HepG2 (cell line): ENCODE measurements at regions not wholly inside any gene's neighbourhood (a gene's known extent, or its start where the extent isn't known, plus 50 kb on each side); places are given as distances from the start of the nearest gene placed in this dataset.

ENCODE experiments used
- ATAC-seq: fragments of 200-7000 bp; cut with Tn5 transposase; 3 replicates; pipeline ENCODE4 v1.9.1; 2020; ENCODE audit warnings: mild to moderate bottlenecking, moderate library complexity
- BruUV-seq: library from RNA; stranded (reverse); fragments of 400-500 nt; replicated peaks from 2 replicates; lab custom pipeline; 2021; lab: Mats Ljungman, UMichigan
- CTCF ChIA-PET: fragments of 300-600 bp; formaldehyde crosslinking; extraction: SDS; loops from one replicate; lab custom pipeline; 2021; ENCODE audit warnings: low total read pairs, inconsistent platforms, low intra/inter-chr PET ratio; lab: Yijun Ruan, JAX
- POLR2A ChIA-PET: fragments of 350-600 bp; sonication (Branson Sonifier 250); formaldehyde crosslinking; loops from one replicate; lab custom pipeline; 2020; ENCODE audit warnings: antibody characterized with exemption, inconsistent platforms; lab: Yijun Ruan, JAX
- DNase-seq: peaks from one replicate; pipeline ENCODE4 v3.0.0-alpha.2; 2015; ENCODE audit warnings: low spot score
- FAIRE-seq: peaks from 3 replicates; lab custom pipeline; 2011; peaks lifted over from hg19 to GRCh38; lab: Jason Lieb, UNC
- H2AFZ ChIP-seq: one replicate; pipeline ENCODE4 v1.6.1; 2011; ENCODE audit warnings: low read length, inconsistent platforms
- H3K27ac ChIP-seq: fragments of 300-600 bp; 3 replicates; pipeline ENCODE4 v1.8.0; 2011; ENCODE audit warnings: mixed run types, mild to moderate bottlenecking, mixed read lengths, low read length, inconsistent platforms; ENCODE audit not compliant: insufficient read depth; ENCODE audit errors: extremely low read length
- H3K27me3 ChIP-seq, 2 experiments: fragments of 200-600 bp in 1 of 2; 2 replicates in 1 of 2; 3 replicates in 1 of 2; pipeline versions ENCODE4 v1.6.0 to v1.8.0; 2011; ENCODE audit warnings: low read length in 2 of 2, mild to moderate bottlenecking in 2 of 2, moderate library complexity in 2 of 2, inconsistent platforms in 1 of 2; ENCODE audit not compliant: insufficient read depth in 2 of 2, control insufficient read depth in 1 of 2
- H3K36me3 ChIP-seq, 2 experiments: fragments of 200-600 bp in 1 of 2; replicated peaks in 1 of 2; 2 replicates in 1 of 2; 3 replicates in 1 of 2; pipeline versions ENCODE4 v1.5.1 to v1.8.0; 2011; ENCODE audit warnings: low read length in 2 of 2, inconsistent platforms in 1 of 2; ENCODE audit not compliant: insufficient read depth in 2 of 2, control insufficient read depth in 1 of 2
- H3K4me1 ChIP-seq: 2 replicates; pipeline ENCODE4 v1.5.1; 2012; ENCODE audit warnings: low read length, inconsistent platforms; ENCODE audit not compliant: insufficient read depth
- H3K4me2 ChIP-seq: 2 replicates; pipeline ENCODE4 v1.6.0; 2011; ENCODE audit warnings: low read depth, low read length, inconsistent platforms
- H3K4me3 ChIP-seq, 3 experiments: fragments of 200-600 bp in 1 of 3; sonication (generic), shearing (Covaris generic) in 1 of 3; replicated peaks in 1 of 3; 2 replicates each; pipeline ENCODE4 v1.5.1; 2011 to 2016; ENCODE audit warnings: low read length in 3 of 3, inconsistent platforms in 2 of 3, low read depth in 2 of 3, mild to moderate bottlenecking in 2 of 3, control low read depth in 1 of 3, mixed read lengths in 1 of 3; ENCODE audit not compliant: insufficient read depth in 1 of 3
- H3K79me2 ChIP-seq: one replicate; pipeline ENCODE4 v1.6.1; 2011; ENCODE audit warnings: low read length, inconsistent platforms; ENCODE audit not compliant: insufficient read depth
- H3K9ac ChIP-seq: 2 replicates; pipeline ENCODE4 v1.6.0; 2011; ENCODE audit warnings: mild to moderate bottlenecking, low read depth, low read length, inconsistent platforms; ENCODE audit not compliant: insufficient read depth
- H3K9me3 ChIP-seq: 2 replicates; pipeline ENCODE4 v1.5.1; 2012; ENCODE audit warnings: mild to moderate bottlenecking, low read length
- H4K20me1 ChIP-seq: 2 replicates; pipeline ENCODE4 v1.6.0; 2011; ENCODE audit warnings: inconsistent platforms, mild to moderate bottlenecking, low read length, moderate library complexity; ENCODE audit not compliant: insufficient read depth
- NR2F6 ChIP-seq, 2 experiments: IDR thresholded peaks; 2 replicates each; pipeline ENCODE4 v1.6.1; 2016; ENCODE audit warnings: antibody characterized with exemption in 1 of 2, mild to moderate bottlenecking in 1 of 2
- WGBS: methylation state at CpG from one replicate; pipeline ENCODE4 v1.1.6; 2017; ENCODE audit warnings: low lambda C conversion rate; 5-methylcytosine and 5-hydroxymethylcytosine counted together
- in situ Hi-C: cut with HindIII; loops from 2 replicates; pipeline ENCODE4 v1.10.0; 2017; ENCODE audit warnings: low pct_unique_long_range_greater_than_20kb; ENCODE audit not compliant: extremely low pct_ligation_motif_present
- intact Hi-C: fragments of 100-400 bp; cut with micrococcal nuclease; formaldehyde crosslinking; loops from one replicate; pipeline ENCODE4 v1.10.0; 2022; ENCODE audit not compliant: unreplicated experiment
- TF ChIP-seq, protein P1 (sequence below), 2 experiments: fragments of 450-650 bp in 1 of 2; sonication (generic) in 1 of 2; formaldehyde crosslinking in 1 of 2; IDR thresholded peaks; 2 replicates each; pipeline versions ENCODE4 v1.6.1 to v1.8.0; 2016 to 2022; ENCODE audit warnings: antibody characterized with exemption in 1 of 2, mild to moderate bottlenecking in 1 of 2, missing genetic modification reagents in 1 of 2

GRCh38 chr6:16823718-16824352 is 62.6 kb upstream of the ATXN1 start:
- intact Hi-C loops (loop anchor here (5.0 kb wide), 1 partner anchor 62 kb away; the partner anchor contains the start of gene ATXN1), in situ Hi-C loops (no loop called here)
- TF ChIP-seq, protein P1, sequence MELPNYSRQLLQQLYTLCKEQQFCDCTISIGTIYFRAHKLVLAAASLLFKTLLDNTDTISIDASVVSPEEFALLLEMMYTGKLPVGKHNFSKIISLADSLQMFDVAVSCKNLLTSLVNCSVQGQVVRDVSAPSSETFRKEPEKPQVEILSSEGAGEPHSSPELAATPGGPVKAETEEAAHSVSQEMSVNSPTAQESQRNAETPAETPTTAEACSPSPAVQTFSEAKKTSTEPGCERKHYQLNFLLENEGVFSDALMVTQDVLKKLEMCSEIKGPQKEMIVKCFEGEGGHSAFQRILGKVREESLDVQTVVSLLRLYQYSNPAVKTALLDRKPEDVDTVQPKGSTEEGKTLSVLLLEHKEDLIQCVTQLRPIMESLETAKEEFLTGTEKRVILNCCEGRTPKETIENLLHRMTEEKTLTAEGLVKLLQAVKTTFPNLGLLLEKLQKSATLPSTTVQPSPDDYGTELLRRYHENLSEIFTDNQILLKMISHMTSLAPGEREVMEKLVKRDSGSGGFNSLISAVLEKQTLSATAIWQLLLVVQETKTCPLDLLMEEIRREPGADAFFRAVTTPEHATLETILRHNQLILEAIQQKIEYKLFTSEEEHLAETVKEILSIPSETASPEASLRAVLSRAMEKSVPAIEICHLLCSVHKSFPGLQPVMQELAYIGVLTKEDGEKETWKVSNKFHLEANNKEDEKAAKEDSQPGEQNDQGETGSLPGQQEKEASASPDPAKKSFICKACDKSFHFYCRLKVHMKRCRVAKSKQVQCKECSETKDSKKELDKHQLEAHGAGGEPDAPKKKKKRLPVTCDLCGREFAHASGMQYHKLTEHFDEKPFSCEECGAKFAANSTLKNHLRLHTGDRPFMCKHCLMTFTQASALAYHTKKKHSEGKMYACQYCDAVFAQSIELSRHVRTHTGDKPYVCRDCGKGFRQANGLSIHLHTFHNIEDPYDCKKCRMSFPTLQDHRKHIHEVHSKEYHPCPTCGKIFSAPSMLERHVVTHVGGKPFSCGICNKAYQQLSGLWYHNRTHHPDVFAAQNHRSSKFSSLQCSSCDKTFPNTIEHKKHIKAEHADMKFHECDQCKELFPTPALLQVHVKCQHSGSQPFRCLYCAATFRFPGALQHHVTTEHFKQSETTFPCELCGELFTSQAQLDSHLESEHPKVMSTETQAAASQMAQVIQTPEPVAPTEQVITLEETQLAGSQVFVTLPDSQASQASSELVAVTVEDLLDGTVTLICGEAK (IDR thresholded peaks at IDR 0.05), result peak; percentile 87
- TF ChIP-seq, protein P1 (CRISPR knock-in tag; IDR thresholded peaks at IDR 0.05), result peak; percentile 98
- no peak for TF ChIP-seq NR2F6 (IDR thresholded peaks at IDR 0.05)
- TF ChIP-seq NR2F6 (CRISPR knock-in tag; IDR thresholded peaks at IDR 0.05), result no peak
- POLR2A ChIA-PET, result interaction anchor here (1.3 kb wide), 1 partner anchor 24 kb away, joined by 3 read pairs; no protein-coding TSS in a partner anchor
- Histone ChIP-seq H2AFZ (no peak overlapping the region), H3K27me3 (no peaks in the 10 kb centered on the region; a peak in 1 of 5 replicates), H4K20me1 (no peaks in the 10 kb centered on the region), H3K9ac (no peak overlapping the region), H3K4me3 (no peak overlapping the region), H3K4me1 (peaks cover 47% of the 10 kb centered on the region), H3K4me2 (no peak overlapping the region), H3K27ac (no peak overlapping the region), H3K9me3 (no peaks in the 10 kb centered on the region), H3K36me3 (no peaks in the 10 kb centered on the region), H3K79me2 (no peaks in the 10 kb centered on the region)
- no TSS peak for BruUV-seq
- CTCF ChIA-PET, result no interaction called here
- 69% methylated on average over 2 of the region's 2 CpGs for WGBS
- no peak for FAIRE-seq
- no peak for ATAC-seq
- DNase-seq, result no peak
